ENCODE measurements at regions not wholly inside any gene's neighbourhood (a gene's known extent, or its start where the extent isn't known, plus 50 kb on each side); places are given as distances from the start of the nearest gene placed in this dataset.

GRCh38 chr6:148602136-148602535, 144.7 kb upstream of the UST start:
- in situ Hi-C loops (cut with HindIII; ENCODE audit: low sequenced_read_pairs), result no loop called here
- no peak for TF ChIP-seq CTCF (IDR thresholded peaks at IDR 0.05; ENCODE audit: low read depth, low read length, missing control alignments)
- no peak overlapping the region for H3K4me3 ChIP-seq (ENCODE audit: low read depth, low read length)
- no peak for DNase-seq (ENCODE audit: low read depth)

GRCh38 chr6:148608199-148608951, 138.5 kb upstream of the UST start:
- in situ Hi-C loops (cut with HindIII; ENCODE audit: low sequenced_read_pairs), result no loop called here
- DNase-seq (ENCODE audit: low read depth), result no peak
- H3K4me3 ChIP-seq (ENCODE audit: low read depth, low read length), result no peak overlapping the region
- peak; percentile 63 for TF ChIP-seq CTCF (IDR thresholded peaks at IDR 0.05; ENCODE audit: low read depth, low read length, missing control alignments)

GRCh38 chr6:148611213-148611612, 135.6 kb upstream of the UST start:
- TF ChIP-seq CTCF (IDR thresholded peaks at IDR 0.05; ENCODE audit: low read depth, low read length, missing control alignments), result no peak
- in situ Hi-C loops (cut with HindIII; ENCODE audit: low sequenced_read_pairs), result no loop called here
- no peak overlapping the region for H3K4me3 ChIP-seq (ENCODE audit: low read depth, low read length)
- DNase-seq (ENCODE audit: low read depth), result no peak

GRCh38 chr6:148612043-148612442, 134.8 kb upstream of the UST start:
- in situ Hi-C loops (cut with HindIII; ENCODE audit: low sequenced_read_pairs), result no loop called here

GRCh38 chr6:148614602-148615001, 132.2 kb upstream of the UST start:
- no peak for TF ChIP-seq CTCF (IDR thresholded peaks at IDR 0.05; ENCODE audit: low read depth, low read length, missing control alignments)
- no peak overlapping the region for H3K4me3 ChIP-seq (ENCODE audit: low read depth, low read length)
- no peak for DNase-seq (ENCODE audit: low read depth)
- in situ Hi-C loops (cut with HindIII; ENCODE audit: low sequenced_read_pairs), result no loop called here

More at GRCh38 chr6:148612043-148612442, 134.8 kb upstream of the UST start:
- no peak overlapping the region for H3K4me3 ChIP-seq (ENCODE audit: low read depth, low read length)
- DNase-seq (ENCODE audit: low read depth), result no peak
- TF ChIP-seq CTCF (IDR thresholded peaks at IDR 0.05; ENCODE audit: low read depth, low read length, missing control alignments), result no peak

GRCh38 chr6:148616841-148617240, 130.0 kb upstream of the UST start:
- DNase-seq (ENCODE audit: low read depth), result no peak
- no peak overlapping the region for H3K4me3 ChIP-seq (ENCODE audit: low read depth, low read length)
- TF ChIP-seq CTCF (IDR thresholded peaks at IDR 0.05; ENCODE audit: low read depth, low read length, missing control alignments), result no peak
- in situ Hi-C loops (cut with HindIII; ENCODE audit: low sequenced_read_pairs), result no loop called here

All from astrocyte of the cerebellum (primary cell).